ENCODE measurements at regions not wholly inside any gene's neighbourhood (a gene's known extent, or its start where the extent isn't known, plus 50 kb on each side); places are given as distances from the start of the nearest gene placed in this dataset.

DNA sequence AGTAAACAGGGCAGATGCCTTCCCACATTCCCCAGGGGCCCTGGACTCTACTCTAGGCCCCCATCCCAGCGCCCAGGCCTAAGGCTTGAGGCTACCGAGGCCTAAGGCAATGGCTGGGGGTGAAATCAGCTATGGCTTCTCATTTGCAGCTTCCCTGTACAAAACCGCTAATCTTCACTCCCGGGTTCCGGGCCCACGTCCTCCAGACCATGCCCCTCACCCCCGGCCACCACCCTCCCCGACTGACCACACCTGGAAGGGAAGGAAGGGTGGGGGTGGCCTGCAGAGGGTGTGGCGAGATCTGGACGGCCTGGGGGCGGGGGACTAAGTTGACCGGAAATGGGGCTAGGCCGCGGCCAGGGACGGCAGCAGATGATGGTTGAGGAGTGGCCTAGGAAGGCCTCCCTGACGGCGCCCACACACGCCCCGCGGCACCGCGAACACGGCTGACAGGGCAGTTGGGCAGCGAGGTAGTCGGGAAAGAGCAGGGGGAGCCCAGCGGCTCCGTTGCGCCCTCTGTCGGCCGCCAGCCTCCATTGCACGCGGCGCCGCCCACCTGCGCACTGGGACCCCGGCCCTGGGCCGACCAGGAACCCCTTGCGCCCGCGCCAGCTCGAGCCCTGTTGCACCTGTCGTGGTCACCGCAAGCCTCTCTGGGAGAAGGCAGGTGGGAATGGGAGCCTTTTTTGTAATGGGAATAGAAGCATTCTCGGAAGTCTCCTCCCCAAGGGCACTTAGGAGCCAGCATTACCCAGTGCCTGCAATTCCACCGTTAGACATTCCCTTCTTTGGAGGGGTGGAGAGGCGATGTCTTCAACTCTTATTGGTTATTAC is 95.9 kb upstream of the CALM2 start:
- DNase-seq (ENCODE audit: low read depth), result no peak
- H3K4me3 ChIP-seq (ENCODE audit: control insufficient read depth, low read depth, low read length), result peak overlapping the region; percentile 32
- TF ChIP-seq, protein P1, sequence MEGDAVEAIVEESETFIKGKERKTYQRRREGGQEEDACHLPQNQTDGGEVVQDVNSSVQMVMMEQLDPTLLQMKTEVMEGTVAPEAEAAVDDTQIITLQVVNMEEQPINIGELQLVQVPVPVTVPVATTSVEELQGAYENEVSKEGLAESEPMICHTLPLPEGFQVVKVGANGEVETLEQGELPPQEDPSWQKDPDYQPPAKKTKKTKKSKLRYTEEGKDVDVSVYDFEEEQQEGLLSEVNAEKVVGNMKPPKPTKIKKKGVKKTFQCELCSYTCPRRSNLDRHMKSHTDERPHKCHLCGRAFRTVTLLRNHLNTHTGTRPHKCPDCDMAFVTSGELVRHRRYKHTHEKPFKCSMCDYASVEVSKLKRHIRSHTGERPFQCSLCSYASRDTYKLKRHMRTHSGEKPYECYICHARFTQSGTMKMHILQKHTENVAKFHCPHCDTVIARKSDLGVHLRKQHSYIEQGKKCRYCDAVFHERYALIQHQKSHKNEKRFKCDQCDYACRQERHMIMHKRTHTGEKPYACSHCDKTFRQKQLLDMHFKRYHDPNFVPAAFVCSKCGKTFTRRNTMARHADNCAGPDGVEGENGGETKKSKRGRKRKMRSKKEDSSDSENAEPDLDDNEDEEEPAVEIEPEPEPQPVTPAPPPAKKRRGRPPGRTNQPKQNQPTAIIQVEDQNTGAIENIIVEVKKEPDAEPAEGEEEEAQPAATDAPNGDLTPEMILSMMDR (IDR thresholded peaks at IDR 0.05; ENCODE audit: control insufficient read depth, insufficient read depth, low read depth, low read length, missing control alignments), result peak; percentile 78

DNA sequence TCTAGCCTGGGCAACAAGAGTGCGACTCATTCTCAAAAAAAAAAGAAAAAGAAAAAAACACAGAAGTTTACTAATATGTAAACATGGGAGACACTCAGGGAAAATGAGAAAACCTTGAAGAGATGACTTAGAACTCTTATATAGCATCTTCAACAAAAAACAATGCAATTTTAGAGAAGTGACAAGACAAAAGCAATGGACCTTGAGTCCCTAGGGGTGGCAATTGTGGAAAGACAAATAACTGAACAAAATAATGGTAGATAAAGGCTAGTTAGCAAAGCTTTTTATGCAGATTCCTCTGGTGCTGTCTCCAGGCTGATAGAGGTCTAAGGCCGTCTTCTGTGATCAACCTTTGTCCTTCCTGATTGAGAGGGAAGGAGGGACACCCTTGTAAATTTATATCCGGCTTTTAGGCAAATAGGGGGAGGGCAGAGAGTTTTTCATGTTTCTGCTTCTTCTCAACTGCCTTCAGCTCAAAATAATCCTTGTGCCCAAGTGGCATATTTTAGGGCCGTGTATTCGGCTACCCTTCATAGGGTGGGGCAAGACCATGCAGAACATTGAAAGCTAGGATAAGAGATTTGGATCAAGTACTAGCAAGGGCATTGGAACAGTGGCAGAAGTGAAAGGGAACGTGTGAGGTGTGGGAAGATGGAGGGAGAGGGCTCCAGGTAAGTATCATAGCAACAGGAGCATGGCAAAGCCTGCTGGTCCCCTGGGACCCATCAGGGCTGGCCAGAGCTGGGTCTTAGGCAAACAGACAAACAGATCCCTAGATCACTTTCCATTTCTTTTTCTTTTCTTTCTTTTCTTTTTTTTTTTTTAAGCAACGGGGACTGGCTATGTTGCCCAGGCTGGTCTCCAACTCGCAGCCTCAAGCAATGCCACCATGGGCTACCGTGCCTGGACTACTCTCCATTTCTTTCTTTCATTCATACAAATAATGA is 95.0 kb upstream of the CALM2 start:
- no peak for DNase-seq (ENCODE audit: low read depth)
- H3K4me3 ChIP-seq (ENCODE audit: control insufficient read depth, low read depth, low read length), result no peak overlapping the region
- TF ChIP-seq, protein P1 (IDR thresholded peaks at IDR 0.05; ENCODE audit: control insufficient read depth, insufficient read depth, low read depth, low read length, missing control alignments), result no peak

DNA sequence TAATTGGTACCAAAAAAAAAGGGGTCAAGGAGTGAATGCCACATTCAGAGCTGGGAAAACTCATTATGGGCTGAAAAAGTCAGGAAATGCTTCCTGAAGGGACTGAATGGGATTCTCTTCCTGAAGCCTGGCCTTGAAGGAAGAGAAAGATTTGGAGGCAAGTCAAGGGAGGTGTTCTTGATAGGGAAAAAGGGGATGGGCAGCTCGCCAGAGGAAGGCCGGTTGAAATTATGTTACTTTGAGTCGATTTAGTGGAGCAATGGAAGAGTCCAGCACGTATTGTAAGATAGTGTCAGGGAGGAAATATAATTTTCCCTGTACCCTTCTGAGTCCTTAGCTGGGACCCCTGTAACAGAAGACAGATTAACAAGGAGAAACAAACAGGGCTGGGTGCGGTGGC is 94.1 kb upstream of the CALM2 start:
- no peak overlapping the region for H3K4me3 ChIP-seq (ENCODE audit: control insufficient read depth, low read depth, low read length)
- DNase-seq (ENCODE audit: low read depth), result no peak
- TF ChIP-seq, protein P1 (IDR thresholded peaks at IDR 0.05; ENCODE audit: control insufficient read depth, insufficient read depth, low read depth, low read length, missing control alignments), result no peak

DNA sequence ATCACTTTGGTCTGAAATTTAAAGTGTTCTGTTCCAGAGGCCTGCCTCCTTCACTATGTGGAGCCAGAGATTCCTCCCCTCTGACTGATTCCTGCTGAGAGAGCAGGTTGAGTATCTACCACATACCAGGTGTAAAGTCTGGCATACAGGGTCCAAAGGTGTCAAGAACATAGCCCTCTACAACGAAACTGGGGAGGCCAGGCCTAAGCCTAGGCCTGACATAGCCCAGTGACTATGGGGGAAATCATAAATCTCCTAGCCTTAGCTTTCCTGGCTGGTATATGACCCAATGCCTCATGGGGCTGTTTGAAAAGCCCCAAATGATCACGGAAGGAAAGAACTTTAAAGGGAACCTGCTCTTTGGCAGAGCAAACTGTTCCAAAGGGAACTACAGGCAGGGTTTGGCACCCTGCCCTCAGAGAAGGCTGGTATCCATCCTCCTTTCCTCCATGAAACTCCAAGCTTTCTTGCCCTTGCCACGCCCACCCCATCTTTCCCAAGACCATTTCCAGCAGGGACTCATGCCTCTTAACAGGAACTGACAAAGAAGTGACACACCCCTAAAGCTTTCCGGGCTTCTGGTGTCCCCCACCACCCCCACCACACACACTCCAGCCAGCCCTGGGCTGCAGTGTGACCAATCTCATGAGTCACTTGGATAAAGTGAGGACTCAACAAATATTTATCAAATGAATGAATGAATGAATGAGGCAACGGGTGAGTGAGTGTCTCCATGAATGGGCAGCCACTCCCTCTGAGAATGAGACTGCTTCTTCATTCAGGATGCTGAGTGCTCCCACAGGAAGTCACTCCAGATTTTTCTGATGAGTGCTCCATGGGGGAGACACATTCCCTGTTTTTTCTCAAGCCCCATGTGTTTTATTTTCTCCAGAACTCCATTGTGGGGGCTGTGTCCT is 93.3 kb upstream of the CALM2 start:
- DNase-seq (ENCODE audit: low read depth), result peak; percentile 95
- TF ChIP-seq, protein P1 (IDR thresholded peaks at IDR 0.05; ENCODE audit: control insufficient read depth, insufficient read depth, low read depth, low read length, missing control alignments), result no peak
- no peak overlapping the region for H3K4me3 ChIP-seq (ENCODE audit: control insufficient read depth, low read depth, low read length)

DNA sequence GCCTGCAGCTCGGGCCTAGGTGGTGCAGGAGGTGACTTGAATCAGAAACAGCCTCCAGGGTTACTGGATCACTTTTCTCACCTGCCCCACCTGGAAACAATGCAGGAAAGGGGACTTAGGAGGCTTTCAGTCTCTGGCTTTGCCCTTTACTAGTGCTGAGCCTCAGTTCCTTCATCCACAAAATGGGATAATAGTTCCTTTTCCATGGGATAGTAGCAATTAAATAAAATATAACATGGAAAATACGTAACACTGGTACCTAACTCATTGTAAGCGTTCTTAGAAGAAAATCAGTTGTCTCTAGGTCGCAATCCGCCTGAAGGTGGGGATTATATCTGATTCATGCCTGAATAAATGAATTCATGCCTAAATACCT is 91.4 kb upstream of the CALM2 start:
- DNase-seq (ENCODE audit: low read depth), result no peak
- no peak overlapping the region for H3K4me3 ChIP-seq (ENCODE audit: control insufficient read depth, low read depth, low read length)
- TF ChIP-seq, protein P1 (IDR thresholded peaks at IDR 0.05; ENCODE audit: control insufficient read depth, insufficient read depth, low read depth, low read length, missing control alignments), result no peak

All from AG09309 (cell line).